Fibroblast of lung (primary cell): ENCODE measurements at regions not wholly inside any gene's neighbourhood (a gene's known extent, or its start where the extent isn't known, plus 50 kb on each side); places are given as distances from the start of the nearest gene placed in this dataset.

Source experiments
- EZH2 ChIP-seq: IDR thresholded peaks from 2 replicates; pipeline ENCODE4 v1.5.1; 2012; ENCODE audit warnings: low read length, control low read depth, mild to moderate bottlenecking; ENCODE audit errors: missing control alignments
- TF ChIP-seq, protein P1 (sequence below), 2 donors: IDR thresholded peaks in 1 of 2; conservative IDR thresholded peaks in 1 of 2; 1 replicate in 1 of 2; 2 replicates in 1 of 2; pipeline ENCODE4 v1.5.1; 2011 to 2012; ENCODE audit warnings: low read length in 2 of 2, control low read depth in 1 of 2, inconsistent platforms in 1 of 2, low read depth in 1 of 2, mild to moderate bottlenecking in 1 of 2

GRCh38 chr22:27350306-27350705 is 451.2 kb downstream of the MN1 start:
- TF ChIP-seq, protein P1, sequence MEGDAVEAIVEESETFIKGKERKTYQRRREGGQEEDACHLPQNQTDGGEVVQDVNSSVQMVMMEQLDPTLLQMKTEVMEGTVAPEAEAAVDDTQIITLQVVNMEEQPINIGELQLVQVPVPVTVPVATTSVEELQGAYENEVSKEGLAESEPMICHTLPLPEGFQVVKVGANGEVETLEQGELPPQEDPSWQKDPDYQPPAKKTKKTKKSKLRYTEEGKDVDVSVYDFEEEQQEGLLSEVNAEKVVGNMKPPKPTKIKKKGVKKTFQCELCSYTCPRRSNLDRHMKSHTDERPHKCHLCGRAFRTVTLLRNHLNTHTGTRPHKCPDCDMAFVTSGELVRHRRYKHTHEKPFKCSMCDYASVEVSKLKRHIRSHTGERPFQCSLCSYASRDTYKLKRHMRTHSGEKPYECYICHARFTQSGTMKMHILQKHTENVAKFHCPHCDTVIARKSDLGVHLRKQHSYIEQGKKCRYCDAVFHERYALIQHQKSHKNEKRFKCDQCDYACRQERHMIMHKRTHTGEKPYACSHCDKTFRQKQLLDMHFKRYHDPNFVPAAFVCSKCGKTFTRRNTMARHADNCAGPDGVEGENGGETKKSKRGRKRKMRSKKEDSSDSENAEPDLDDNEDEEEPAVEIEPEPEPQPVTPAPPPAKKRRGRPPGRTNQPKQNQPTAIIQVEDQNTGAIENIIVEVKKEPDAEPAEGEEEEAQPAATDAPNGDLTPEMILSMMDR (conservative IDR thresholded peaks at IDR 0.05 in 1 of 2, IDR thresholded peaks at IDR 0.05 in 1 of 2; ENCODE audit: low read depth in 1 of 2, low read length in 2 of 2), result no peak
- no peak for TF ChIP-seq EZH2
